Smooth muscle cell of the brain vasculature (primary cell): ENCODE measurements at regions not wholly inside any gene's neighbourhood (a gene's known extent, or its start where the extent isn't known, plus 50 kb on each side); places are given as distances from the start of the nearest gene placed in this dataset.

ENCODE experiments used
- DNase-seq: peaks from one replicate; pipeline ENCODE4 v3.0.0-alpha.2; 2012; ENCODE audit warnings: low read depth, low spot score

DNA sequence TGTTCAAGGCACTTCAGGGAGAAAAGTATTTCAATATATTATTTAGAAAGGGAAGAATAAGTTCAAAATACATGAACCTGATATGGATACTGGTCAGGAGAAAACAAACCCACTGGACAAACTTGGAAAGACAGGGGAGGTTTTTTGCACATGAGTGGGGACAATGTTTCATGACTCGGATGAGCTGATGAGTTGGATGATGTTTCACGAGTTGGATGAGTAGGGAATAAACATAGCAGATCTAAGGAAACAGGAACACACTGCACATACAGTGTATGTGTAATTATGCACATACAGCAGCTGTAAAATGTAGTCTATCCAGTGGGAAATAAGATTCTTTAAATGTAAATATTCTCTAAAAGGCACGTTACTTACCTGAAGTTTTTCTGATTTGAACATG, 682.9 kb upstream of the ADAMTS5 start:
- no peak for DNase-seq

DNA sequence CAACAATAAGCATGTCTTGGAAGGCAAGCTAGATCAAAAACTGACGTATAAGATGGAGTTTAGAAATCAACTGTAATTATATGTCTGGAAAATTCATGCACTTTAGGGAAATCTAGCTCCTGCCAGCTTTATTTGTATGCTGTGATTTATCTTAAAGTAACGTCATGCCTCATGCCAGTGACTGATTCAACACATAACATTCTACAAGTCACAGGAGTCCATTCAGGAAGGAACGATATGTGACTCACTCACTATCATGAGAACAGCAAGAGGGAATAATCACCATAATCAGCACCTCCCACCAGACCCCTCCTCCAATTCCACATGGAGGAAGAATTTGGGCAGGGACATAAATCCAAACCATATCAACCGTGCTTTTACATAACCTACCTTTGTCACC, 682.4 kb upstream of the ADAMTS5 start:
- no peak for DNase-seq

DNA sequence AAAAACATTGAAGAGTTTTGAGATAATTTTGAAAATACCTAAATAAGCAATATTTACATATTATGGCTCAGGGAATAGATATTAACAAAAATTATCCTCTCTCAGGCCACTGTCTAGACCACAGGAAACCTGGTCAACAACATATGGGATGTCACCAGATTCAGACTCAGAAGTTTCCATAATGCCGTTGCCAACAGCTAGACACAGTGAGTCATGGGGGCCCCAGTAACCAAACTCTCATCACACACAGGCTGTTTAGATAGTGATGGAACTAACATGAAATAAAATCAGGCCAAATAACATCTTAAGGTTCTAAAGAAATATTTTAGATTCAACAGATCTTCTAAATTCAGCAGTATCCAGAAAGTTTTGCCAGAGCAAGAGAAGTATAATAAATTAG, 681.7 kb upstream of the ADAMTS5 start:
- DNase-seq, result peak; percentile 28

DNA sequence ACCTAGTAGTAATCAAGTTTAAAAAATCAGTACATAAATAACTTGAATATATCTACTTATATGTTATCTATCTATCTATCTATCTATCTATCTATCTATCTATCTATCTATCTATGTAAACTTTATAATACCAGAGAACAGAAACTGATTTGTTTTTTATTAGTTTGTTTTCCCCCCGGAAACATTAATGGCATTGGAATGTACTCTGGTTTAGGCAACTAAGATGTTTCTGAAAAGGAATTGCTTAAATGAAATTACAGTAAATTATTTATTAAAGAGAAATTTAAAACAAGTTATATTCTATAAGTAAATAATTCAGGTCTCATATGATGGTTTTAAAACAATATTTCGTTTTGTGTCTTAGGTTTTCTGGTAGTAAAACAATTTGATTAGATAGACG, 681.0 kb upstream of the ADAMTS5 start:
- DNase-seq, result no peak

DNA sequence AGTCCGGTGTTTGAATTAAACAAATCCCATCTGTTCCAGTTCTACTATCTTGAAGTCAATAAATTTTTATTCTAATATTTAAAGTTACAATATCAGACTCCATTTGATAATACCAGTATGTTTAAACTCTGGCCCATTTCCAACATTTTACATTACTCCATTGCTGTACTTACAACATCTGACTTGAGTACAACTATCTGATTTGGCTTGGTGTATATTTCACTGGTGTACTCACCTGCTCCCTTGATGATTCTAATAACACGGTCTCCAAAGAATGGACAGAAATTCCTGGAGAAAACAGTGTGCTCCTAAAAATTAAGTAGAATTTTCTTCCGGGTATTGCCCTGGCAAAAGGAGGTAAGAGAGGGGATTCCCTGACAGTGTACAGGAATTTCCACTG, 680.5 kb upstream of the ADAMTS5 start:
- no peak for DNase-seq

DNA sequence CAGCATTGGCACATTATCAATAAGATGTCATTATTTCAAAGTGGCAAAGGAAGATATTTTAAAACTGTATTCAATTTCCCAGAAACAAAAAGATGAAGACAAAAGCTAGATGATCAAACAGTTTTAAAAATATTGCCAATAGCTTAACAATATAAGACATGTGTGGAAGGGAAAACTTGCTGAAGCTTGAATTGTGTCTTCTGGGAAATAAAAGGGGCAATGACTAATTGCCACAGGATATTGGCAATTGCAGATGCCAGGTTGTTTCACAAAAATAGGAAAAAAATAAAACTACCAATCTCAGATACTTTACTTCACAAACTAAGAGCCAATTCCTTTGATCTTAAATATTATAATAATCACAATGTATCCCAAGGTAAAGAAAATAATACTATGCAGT, 679.8 kb upstream of the ADAMTS5 start:
- no peak for DNase-seq

DNA sequence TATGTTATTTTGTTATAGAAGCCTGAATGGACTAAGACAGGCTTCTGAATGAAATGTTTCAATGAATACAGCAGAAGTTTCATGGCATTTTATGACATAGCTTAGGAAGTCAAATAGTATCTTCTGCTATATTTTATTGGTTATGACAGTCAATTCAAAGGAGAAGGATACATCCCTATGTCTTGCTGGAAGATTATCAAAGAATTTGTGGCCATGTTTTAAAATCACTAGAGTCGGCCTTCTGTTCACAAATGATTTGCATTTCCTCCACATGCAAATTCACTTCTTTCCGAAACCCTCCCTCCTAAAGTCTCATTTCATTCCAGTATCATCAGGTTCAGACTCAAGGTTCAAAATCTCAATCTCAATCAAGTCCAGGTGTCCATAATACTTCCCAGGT, 679.2 kb upstream of the ADAMTS5 start:
- no peak for DNase-seq

DNA sequence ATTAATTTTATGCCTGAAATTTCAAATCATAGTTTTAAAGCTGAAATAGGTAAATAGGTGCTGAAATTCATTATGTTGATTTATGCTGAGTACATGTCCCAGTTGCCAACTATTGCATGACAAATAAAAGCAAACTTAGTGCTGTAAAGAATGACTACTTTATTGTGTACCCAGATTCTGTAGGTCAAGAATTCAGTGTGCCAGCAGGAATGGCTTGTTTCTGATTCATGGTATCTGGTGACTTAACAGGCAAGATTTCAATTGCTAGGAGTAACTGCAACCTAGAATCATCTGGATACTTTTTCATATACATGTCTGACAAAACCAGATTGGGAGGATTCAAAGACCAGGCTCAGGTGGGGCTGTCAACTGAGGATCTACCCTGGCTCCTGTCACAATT, 678.4 kb upstream of the ADAMTS5 start:
- DNase-seq, result no peak

DNA sequence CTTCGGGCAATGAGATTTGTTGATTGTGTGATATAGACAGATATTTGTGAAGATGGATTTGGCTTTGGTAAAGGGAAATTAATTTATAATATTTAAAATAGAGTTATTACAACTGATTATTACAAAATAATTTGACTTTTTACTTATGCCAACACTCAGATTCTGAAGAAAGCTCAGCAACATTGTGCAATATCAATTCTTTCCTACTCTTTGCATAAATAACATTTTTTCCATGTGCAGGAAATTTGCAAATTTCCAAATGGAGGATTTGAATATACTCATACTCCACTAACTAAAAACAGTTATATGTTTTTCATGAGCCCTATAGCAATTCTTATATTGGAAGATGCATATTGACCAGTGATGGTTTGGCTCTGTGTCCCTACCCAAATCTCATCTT, 676.4 kb upstream of the ADAMTS5 start:
- no peak for DNase-seq

DNA sequence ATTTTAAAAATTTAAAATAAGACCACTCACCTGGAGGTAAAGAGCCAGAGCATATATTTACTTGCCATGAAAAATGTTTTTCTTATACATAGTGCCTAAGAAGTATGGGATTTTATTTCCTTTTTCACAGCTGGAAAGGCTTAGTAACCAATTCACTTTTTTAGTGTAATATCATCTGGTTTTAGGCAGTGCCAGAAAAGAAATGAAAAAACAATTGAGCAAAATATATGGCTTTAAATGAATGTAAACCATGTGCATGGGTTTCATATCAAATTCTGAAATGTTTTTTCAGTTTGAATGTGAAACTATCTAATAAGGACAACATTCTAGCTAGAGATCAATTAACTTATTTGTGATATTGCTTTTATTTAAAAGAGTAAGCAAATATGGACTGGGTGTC, 672.4 kb upstream of the ADAMTS5 start:
- no peak for DNase-seq

DNA sequence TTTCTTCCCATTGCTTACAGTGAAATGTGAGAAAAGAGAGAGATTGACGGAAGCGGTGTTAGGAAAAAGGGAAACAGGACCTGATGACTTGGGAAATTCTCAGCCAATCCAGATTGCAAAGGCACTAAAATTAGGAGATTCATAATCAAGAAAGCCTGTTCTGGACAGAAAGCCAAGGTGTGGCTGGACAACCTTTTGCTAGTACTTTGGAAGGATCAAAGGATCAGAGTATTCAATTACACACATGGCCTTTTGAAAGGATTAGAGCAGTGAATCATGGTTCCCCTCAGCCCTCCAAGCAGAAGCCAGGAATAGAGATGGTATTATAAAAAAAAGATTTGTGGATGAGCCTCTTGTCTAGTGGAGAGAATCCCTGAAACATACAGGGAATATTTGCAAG, 669.8 kb upstream of the ADAMTS5 start:
- no peak for DNase-seq

DNA sequence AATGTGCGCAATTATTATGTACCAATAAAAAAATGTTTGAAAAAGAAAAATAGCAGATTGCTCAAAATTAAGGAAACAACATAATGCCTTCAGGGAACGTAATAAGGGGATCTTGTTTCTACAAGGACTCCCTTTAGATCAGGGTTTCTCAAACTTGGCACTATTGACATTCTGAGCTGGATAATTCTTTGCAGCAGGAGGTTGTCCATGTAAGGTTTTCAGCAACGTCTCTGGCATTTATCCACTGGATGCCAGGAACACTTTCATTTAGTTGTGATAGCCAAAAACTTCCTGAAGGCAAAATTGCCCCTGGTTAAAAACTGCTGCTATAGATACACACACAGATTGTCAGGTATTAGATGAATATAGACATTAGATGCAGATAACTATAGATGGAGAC, 666.7 kb upstream of the ADAMTS5 start:
- no peak for DNase-seq

DNA sequence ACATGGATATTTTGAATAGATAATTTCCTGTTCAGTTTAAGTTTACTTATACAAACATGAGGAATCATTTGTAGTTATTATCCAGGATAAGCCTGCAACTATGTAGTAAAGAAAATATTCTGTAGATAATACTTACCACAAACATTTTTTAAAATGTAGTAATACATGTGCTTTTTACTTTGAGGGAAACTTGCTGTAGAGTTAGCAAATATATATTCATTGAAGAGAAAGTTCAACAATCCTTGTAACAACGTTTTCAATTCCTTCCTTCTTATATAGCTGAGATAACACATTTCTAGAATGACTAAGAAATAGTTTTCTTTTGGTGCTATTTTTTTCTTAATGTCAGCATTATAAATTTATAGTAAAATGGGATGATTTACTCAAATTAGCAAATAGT, 664.6 kb upstream of the ADAMTS5 start:
- DNase-seq, result no peak

DNA sequence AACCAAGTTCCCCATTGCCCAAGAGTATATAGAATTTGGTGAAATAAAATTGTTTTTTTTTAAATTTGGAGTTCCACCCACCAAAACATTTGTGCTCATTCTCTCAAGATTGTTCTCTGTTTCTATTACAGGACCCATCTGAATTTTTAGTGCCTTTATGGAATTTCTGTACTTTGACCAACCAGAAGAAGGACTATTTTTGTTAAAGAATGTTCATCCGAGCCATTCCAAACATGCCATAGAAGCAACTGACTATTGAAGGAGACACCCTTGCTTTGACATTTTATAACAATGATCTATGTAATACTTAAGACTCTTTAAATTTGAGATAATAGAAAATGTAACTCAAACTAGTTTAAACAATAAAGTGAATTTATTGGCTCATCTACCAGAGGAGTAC, 655.7 kb upstream of the ADAMTS5 start:
- DNase-seq, result no peak

DNA sequence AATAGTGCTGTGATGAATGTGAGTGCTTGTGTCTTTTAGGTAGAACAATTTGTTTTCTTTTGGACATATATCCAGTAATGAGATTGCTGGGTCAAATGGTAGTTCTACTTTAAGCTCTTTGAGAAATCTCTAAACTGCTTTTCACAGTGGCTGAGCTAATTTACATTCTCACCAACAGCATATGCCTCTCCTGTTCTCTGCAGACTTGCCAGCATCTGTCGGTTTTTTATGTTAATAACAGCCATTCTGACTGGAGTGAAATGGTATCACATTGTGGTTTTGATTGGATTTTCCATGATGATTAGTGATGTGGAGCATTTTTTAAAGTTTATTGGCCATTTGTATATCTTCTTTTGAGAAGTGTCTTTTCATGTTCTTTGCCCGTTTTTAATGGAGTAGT, 647.3 kb upstream of the ADAMTS5 start:
- DNase-seq, result no peak

DNA sequence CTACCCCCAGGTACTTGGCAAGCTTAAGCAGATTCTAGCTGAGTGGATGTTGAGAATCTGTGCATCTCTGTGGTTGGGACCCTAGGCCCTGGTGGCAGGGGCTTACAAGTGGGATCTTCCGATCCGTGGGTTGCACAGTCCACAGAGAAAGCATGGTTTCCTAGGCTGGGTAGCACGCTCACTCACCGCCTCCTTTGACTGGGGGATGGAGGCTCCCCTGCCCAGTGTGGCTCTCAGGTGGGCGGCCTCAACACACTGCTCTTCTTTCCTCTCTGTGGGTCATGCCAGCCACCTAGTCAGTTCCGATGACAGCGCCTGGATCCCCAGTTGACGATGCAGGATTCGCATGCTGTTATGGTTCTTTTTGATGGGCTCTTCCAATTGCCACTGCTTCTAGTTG, 639.5 kb upstream of the ADAMTS5 start:
- no peak for DNase-seq

DNA sequence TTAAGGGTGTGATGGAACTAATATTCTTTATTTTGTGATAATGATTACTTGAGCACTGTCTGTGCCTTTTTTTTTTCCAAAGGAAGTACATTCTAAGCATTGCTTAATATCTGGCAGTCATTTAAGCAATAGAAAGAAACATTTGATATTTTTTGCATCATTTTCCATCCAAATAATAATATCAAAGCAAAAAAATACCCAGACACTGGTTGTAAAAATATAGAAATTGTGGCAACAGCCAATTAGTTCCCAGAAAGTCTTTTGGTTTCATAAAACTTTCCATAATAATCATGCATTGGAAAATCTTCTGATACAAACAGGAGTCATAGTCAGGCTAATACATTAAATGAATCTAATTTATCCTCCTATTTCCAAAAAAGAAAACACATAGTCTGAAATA, 629.3 kb upstream of the ADAMTS5 start:
- DNase-seq, result no peak

DNA sequence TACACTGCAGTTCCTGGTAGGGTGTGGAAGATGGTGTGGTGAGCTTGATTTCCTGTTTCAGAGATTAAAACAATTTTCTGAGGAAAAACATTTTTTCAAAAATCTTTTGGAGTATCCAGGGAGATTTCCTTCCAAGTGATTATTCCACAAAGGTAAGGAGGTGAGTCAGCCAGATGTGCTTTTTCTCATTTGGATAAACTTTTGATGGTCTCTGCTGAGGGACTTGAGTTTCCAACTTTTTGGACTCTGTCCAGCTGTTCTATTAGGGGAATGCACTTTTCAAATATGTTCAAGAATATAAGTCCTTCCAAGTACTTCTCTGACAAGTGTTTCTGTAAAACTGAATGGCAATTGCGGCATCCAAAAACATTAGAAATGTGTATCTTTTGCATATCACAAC, 628.8 kb upstream of the ADAMTS5 start:
- DNase-seq, result no peak

DNA sequence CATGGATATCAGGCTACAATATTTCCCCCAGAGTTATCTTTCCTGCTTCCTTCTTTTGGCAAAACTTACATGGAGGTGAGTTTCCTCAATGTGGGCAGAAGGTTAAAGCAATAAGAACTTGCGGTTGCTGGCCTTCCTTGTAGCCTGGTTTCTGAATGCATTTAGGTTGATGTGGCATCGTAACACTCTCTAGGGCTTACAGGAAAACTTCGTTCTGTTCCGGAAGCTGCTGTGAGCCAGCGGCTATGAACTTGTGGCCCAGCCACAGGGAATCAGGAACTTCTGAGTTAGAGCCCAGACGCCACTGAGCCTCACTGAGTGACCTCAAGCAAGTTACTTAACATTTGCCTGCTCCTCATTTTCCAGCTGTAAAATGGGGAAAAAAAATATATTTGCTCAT, 623.4 kb upstream of the ADAMTS5 start:
- peak; percentile 89 for DNase-seq

DNA sequence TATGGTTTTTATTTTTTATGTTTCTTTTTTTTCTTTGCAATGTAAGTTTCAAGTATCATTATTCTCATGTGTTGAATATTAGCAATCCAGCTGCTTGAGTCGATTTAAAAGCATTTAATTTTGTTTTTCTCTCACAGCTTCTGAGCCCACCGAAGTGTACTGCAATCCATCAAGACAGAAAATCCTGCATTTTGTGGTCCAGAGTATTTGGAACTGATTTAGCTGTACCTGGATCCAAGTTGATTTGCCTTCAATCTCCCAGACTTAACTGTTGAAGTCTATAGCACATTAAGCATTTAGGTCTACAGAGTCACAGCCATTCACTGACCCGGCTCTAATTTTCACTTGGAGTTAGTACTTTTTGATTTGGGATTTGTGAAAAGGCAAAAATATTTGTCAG, 622.9 kb upstream of the ADAMTS5 start:
- no peak for DNase-seq

DNA sequence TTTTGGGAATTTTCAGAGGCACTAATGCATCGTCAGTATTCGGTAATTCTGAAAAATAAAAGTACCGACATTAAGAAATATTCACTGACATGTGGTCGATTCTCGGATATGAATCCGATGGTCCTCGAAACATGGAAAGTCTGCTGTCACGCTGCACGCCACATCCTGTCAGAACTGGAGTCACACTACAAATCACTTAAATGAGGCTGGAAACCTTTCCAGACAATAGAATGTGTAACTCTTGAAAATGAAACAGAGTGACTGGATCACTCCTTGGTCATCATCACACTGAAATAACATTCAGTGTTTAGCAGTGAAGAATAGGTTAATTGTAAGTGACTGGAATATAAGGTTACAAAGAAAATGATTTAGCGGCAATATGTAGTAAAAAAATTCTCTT, 620.1 kb upstream of the ADAMTS5 start:
- no peak for DNase-seq

DNA sequence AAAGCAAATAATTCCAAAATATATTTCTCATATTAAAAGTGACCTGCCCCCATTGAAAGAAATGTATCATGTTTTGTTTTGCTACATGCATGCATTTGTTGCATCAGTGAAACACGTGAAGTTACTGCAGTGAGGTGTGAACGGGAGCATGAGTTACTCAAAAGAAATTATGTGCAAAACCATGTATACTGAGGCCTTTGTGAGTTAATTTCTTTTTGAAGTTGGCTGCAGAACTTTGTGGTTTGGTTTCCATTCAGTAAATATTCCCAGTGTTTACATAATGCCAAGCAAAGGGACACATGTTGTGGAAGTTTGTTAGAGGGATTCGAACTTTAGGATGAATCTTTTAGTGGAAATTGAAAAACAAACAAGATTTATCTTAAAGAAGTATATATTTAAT, 619.4 kb upstream of the ADAMTS5 start:
- no peak for DNase-seq

DNA sequence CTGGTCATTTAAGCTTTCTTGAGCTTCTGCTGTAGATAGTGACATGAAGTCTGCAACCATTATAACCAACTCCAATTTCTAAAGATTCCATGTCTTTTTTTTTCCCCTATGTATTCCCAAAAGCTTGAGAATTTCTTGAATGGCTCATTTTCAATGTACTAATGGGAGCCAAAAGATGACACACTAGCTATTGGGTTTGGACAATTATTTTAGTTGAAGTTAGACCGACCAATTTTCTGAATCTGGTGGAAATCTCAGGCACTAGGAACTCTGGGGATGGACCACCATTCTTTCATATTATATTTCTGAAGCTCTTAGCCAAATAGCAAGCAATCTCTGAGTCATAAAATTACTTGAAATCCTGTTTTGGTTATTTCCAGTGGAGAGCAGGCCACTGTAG, 617.4 kb upstream of the ADAMTS5 start:
- DNase-seq, result no peak

DNA sequence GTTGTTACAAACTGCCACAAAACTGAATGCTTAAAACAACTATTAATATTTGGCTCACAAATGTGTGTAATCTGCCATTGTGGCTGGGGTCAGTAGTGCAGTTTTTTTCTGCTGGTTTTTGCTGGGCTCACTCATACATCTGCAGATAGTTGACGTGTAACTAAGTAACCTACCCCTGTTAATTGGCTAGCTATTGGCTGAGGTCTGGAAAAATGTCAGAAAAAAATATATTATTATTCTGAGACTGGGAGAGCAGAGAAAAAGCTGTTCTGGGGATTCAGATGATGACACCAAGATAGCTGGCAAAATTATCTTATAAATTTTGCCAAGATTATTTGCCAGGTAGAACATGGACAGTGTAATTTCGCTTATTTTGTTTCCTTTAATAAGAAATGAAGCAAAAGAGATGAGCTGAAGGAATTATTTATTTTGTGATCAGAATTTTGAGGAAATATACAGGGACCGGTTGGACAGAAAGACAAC, 616.1 kb upstream of the ADAMTS5 start:
- no peak for DNase-seq
